Progenitor cell of endocrine pancreas (in vitro differentiated cells): ENCODE measurements at regions not wholly inside any gene's neighbourhood (a gene's known extent, or its start where the extent isn't known, plus 50 kb on each side); places are given as distances from the start of the nearest gene placed in this dataset.

Experiments
- DNase-seq: peaks from one replicate; pipeline ENCODE4 v3.0.0; 2021; ENCODE audit warnings: low spot score; ENCODE audit not compliant: unreplicated experiment
- H3K27ac Mint-ChIP-seq: 2 replicates; pipeline ENCODE4 v1.8.0; 2021; ENCODE audit warnings: mild to moderate bottlenecking, moderate library complexity, mixed read lengths
- H3K27me3 Mint-ChIP-seq: 2 replicates; pipeline ENCODE4 v1.8.0; 2021; ENCODE audit warnings: mixed read lengths
- H3K36me3 Mint-ChIP-seq: 2 replicates; pipeline ENCODE4 v1.8.0; 2022; ENCODE audit warnings: mixed read lengths; ENCODE audit not compliant: insufficient read depth
- H3K4me1 Mint-ChIP-seq: 2 replicates; pipeline ENCODE4 v1.8.0; 2021; ENCODE audit warnings: low read depth, mixed read lengths
- H3K4me3 Mint-ChIP-seq: 2 replicates; pipeline ENCODE4 v1.8.0; 2021; ENCODE audit warnings: low read depth, mild to moderate bottlenecking, moderate library complexity, mixed read lengths
- H3K9me3 Mint-ChIP-seq: 2 replicates; pipeline ENCODE4 v1.8.0; 2021; ENCODE audit warnings: low read depth, mixed read lengths
- CTCF ChIP-seq: fragments of 200-600 bp; sonication (generic); IDR thresholded peaks from one replicate; pipeline ENCODE4 v1.5.0; 2021; ENCODE audit warnings: antibody characterized with exemption, mild to moderate bottlenecking; ENCODE audit not compliant: unreplicated experiment

- Mint-ChIP-seq H3K9me3 (no peaks in the 10 kb centered on the region), H3K27ac (no peak overlapping the region), H3K4me1 (peaks cover 6% of the 10 kb centered on the region), H3K36me3 (no peaks in the 10 kb centered on the region), H3K27me3 (peaks cover 20% of the 10 kb centered on the region), H3K4me3 (no peak overlapping the region)
- no peak for DNase-seq
- no peak for TF ChIP-seq CTCF
Observed at GRCh38 chr5:138661291-138661960, 86.2 kb upstream of the HSPA9 start.

- Mint-ChIP-seq H3K36me3 (no peaks in the 10 kb centered on the region), H3K4me1 (peaks cover 5% of the 10 kb centered on the region), H3K4me3 (no peak overlapping the region), H3K27me3 (peaks cover 20% of the 10 kb centered on the region), H3K9me3 (no peaks in the 10 kb centered on the region), H3K27ac (no peak overlapping the region)
- DNase-seq = no peak
- TF ChIP-seq CTCF = no peak
Observed at GRCh38 chr5:138660051-138660572, 84.9 kb upstream of the HSPA9 start.

GRCh38 chr5:138659561-138659960 lies 84.4 kb upstream of the HSPA9 start:
- H3K27me3 Mint-ChIP-seq = peaks cover 21% of the 10 kb centered on the region
- H3K4me3 Mint-ChIP-seq = no peak overlapping the region
- H3K27ac Mint-ChIP-seq = no peak overlapping the region
- H3K9me3 Mint-ChIP-seq = no peaks in the 10 kb centered on the region
- DNase-seq = no peak
- H3K4me1 Mint-ChIP-seq = peaks cover 4% of the 10 kb centered on the region
- TF ChIP-seq CTCF = no peak
- H3K36me3 Mint-ChIP-seq = no peaks in the 10 kb centered on the region

- Mint-ChIP-seq H3K4me1 (peaks cover 3% of the 10 kb centered on the region), H3K36me3 (no peaks in the 10 kb centered on the region), H3K27ac (no peak overlapping the region), H3K4me3 (no peak overlapping the region), H3K27me3 (peaks cover 20% of the 10 kb centered on the region), H3K9me3 (no peaks in the 10 kb centered on the region)
- DNase-seq = no peak
- TF ChIP-seq CTCF = no peak
Observed at GRCh38 chr5:138659121-138659520, 83.9 kb upstream of the HSPA9 start.

- no peak for DNase-seq
- Mint-ChIP-seq H3K36me3 (no peaks in the 10 kb centered on the region), H3K27me3 (peaks cover 20% of the 10 kb centered on the region), H3K4me1 (peaks cover 3% of the 10 kb centered on the region), H3K9me3 (no peaks in the 10 kb centered on the region), H3K4me3 (no peak overlapping the region), H3K27ac (no peak overlapping the region)
- TF ChIP-seq CTCF = no peak
Observed at GRCh38 chr5:138658676-138659075, 83.5 kb upstream of the HSPA9 start.
